Esophagus squamous epithelium (tissue), 4 donors: ENCODE measurements at regions not wholly inside any gene's neighbourhood (a gene's known extent, or its start where the extent isn't known, plus 50 kb on each side); places are given as distances from the start of the nearest gene placed in this dataset.

ENCODE experiments used
- CTCF ChIP-seq, 6 experiments: fragments of 450-650 bp in 4 of 6; fragments of 200-600 bp in 2 of 6; sonication (generic) in 2 of 6; IDR thresholded peaks; one replicate each; pipeline ENCODE4 v1.5.1; 2016 to 2019; ENCODE audit warnings: antibody characterized with exemption in 6 of 6, mild to moderate bottlenecking in 4 of 6, moderate library complexity in 4 of 6
- POLR2A ChIP-seq, 4 donors: fragments of 450-650 bp; IDR thresholded peaks; one replicate each; pipeline ENCODE4 v1.6.1; 2017; ENCODE audit warnings: antibody characterized with exemption in 4 of 4, mild to moderate bottlenecking in 4 of 4, moderate library complexity in 3 of 4

GRCh38 chr6:14212020-14212419 is 94.4 kb downstream of the CD83 start:
- no peak for TF ChIP-seq CTCF (IDR thresholded peaks at IDR 0.05)
- no peak for TF ChIP-seq POLR2A (IDR thresholded peaks at IDR 0.05)
